ENCODE measurements at regions not wholly inside any gene's neighbourhood (a gene's known extent, or its start where the extent isn't known, plus 50 kb on each side); places are given as distances from the start of the nearest gene placed in this dataset.

- Histone ChIP-seq H3K36me3 (ENCODE audit: control insufficient read depth, insufficient read depth, low read length) (no peaks in the 10 kb centered on the region), H3K27me3 (replicated peaks; ENCODE audit: control insufficient read depth, insufficient read depth, low read length, poor library complexity, severe bottlenecking) (no peaks in the 10 kb centered on the region), H3K4me3 (ENCODE audit: insufficient read depth, low read depth, low read length, poor library complexity, severe bottlenecking) (no peak overlapping the region), H3K9me3 (ENCODE audit: control insufficient read depth, low read length) (no peaks in the 10 kb centered on the region), H3K27ac (ENCODE audit: insufficient read depth, low read length, poor library complexity, severe bottlenecking) (no peak overlapping the region), H3K4me1 (ENCODE audit: control insufficient read depth, insufficient read depth, low read length, poor library complexity, severe bottlenecking) (no peaks in the 10 kb centered on the region)
- DNase-seq: no peak
Observed at GRCh38 chr9:80282766-80283165, 711.0 kb downstream of the TLE4 start.

DNA sequence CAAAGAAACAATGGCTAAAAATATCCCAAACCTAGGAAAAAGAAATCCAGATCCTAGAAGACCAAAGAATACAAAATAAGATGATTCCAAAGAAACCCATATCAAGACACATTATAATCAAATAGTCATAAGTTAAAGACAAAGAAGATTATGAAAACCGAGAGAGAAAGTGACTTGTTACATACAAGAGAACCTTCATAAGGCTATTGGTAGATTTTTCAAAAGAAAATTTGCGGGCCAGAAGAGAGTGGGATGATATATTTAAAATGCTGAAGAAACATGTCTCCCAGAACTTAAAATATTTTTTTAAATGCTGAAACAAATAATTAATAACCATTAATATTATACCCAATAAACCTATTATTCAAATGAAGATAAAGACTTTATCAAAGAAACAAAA lies 687.3 kb downstream of the TLE4 start:
- H3K27ac ChIP-seq (ENCODE audit: insufficient read depth, low read length, poor library complexity, severe bottlenecking): no peak overlapping the region
- no peaks in the 10 kb centered on the region for H3K27me3 ChIP-seq (replicated peaks; ENCODE audit: control insufficient read depth, insufficient read depth, low read length, poor library complexity, severe bottlenecking)
- no peak for DNase-seq
- H3K9me3 ChIP-seq (ENCODE audit: control insufficient read depth, low read length): no peaks in the 10 kb centered on the region
- no peaks in the 10 kb centered on the region for H3K36me3 ChIP-seq (ENCODE audit: control insufficient read depth, insufficient read depth, low read length)
- H3K4me3 ChIP-seq (ENCODE audit: insufficient read depth, low read depth, low read length, poor library complexity, severe bottlenecking): no peak overlapping the region
- H3K4me1 ChIP-seq (ENCODE audit: control insufficient read depth, insufficient read depth, low read length, poor library complexity, severe bottlenecking): no peaks in the 10 kb centered on the region

- Histone ChIP-seq H3K27me3 (replicated peaks; ENCODE audit: control insufficient read depth, insufficient read depth, low read length, poor library complexity, severe bottlenecking) (no peaks in the 10 kb centered on the region), H3K36me3 (ENCODE audit: control insufficient read depth, insufficient read depth, low read length) (no peaks in the 10 kb centered on the region), H3K9me3 (ENCODE audit: control insufficient read depth, low read length) (no peaks in the 10 kb centered on the region), H3K4me1 (ENCODE audit: control insufficient read depth, insufficient read depth, low read length, poor library complexity, severe bottlenecking) (no peaks in the 10 kb centered on the region), H3K4me3 (ENCODE audit: insufficient read depth, low read depth, low read length, poor library complexity, severe bottlenecking) (no peak overlapping the region), H3K27ac (ENCODE audit: insufficient read depth, low read length, poor library complexity, severe bottlenecking) (no peak overlapping the region)
- no peak for DNase-seq
Observed at GRCh38 chr9:80251778-80252177, 680.0 kb downstream of the TLE4 start.

DNA sequence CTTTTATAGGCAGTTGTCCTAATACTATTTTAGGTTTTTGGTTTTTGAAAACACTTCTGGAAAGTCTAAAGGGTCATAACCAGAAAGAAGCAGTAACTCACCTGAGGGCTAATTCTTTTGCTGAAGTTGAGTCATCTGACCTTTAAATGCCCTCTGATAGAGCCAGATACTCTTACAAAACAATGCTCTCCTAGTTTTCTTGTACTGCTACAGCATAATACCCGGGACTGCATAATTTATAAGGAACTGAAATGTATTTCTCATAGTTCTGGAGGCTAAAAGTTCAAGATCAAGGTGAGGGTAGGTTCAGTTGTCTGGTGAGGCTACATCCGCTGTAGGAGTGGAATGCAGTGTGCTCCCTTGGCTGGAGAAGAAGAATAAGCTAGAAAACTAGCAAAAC lies 670.3 kb downstream of the TLE4 start:
- Histone ChIP-seq H3K27me3 (replicated peaks; ENCODE audit: control insufficient read depth, insufficient read depth, low read length, poor library complexity, severe bottlenecking) (no peaks in the 10 kb centered on the region), H3K9me3 (ENCODE audit: control insufficient read depth, low read length) (no peaks in the 10 kb centered on the region), H3K27ac (ENCODE audit: insufficient read depth, low read length, poor library complexity, severe bottlenecking) (no peak overlapping the region), H3K36me3 (ENCODE audit: control insufficient read depth, insufficient read depth, low read length) (no peaks in the 10 kb centered on the region), H3K4me3 (ENCODE audit: insufficient read depth, low read depth, low read length, poor library complexity, severe bottlenecking) (no peak overlapping the region), H3K4me1 (ENCODE audit: control insufficient read depth, insufficient read depth, low read length, poor library complexity, severe bottlenecking) (no peaks in the 10 kb centered on the region)
- no peak for DNase-seq

DNA sequence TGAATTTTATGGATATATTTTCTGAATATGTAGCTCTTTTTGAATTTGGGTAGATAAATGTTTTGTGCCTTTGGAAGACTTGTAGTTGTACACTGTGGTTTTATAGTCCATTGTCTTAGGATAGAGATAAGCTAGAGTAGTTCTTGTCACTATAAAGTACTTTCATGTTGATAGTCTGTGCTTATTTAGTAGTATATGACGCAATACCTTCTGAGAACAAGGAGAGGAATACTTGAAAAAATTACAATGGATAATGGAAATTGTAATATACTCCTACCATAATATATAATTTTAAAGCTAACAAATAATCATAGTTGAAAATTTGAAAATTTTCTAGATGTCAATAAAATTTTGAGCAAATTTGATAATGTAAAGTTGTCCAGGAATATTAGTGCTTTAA lies 664.0 kb downstream of the TLE4 start:
- H3K4me3 ChIP-seq (ENCODE audit: insufficient read depth, low read depth, low read length, poor library complexity, severe bottlenecking): no peak overlapping the region
- no peak for DNase-seq
- no peak overlapping the region for H3K27ac ChIP-seq (ENCODE audit: insufficient read depth, low read length, poor library complexity, severe bottlenecking)

DNA sequence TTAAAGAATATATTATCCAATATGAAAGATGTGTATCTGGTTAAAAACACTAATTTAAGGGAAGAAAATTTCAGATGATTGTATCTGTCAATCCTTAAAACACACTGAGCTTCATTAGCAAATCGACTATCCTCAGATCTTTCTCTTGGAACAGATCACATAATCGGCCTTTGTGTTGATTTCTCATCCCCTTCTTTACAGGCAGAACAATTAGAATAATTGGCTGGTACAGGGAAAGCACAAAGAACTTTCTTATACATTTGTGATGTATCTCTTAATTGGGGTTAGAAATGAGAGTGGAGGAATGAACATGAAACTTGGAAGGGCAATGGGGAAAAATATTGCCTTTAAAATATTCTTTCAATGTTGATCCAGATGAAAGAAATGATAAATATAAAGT lies 662.1 kb downstream of the TLE4 start:
- Histone ChIP-seq H3K9me3 (ENCODE audit: control insufficient read depth, low read length) (no peaks in the 10 kb centered on the region), H3K36me3 (ENCODE audit: control insufficient read depth, insufficient read depth, low read length) (no peaks in the 10 kb centered on the region), H3K27me3 (replicated peaks; ENCODE audit: control insufficient read depth, insufficient read depth, low read length, poor library complexity, severe bottlenecking) (no peaks in the 10 kb centered on the region), H3K4me1 (ENCODE audit: control insufficient read depth, insufficient read depth, low read length, poor library complexity, severe bottlenecking) (no peaks in the 10 kb centered on the region), H3K4me3 (ENCODE audit: insufficient read depth, low read depth, low read length, poor library complexity, severe bottlenecking) (no peak overlapping the region), H3K27ac (ENCODE audit: insufficient read depth, low read length, poor library complexity, severe bottlenecking) (no peak overlapping the region)
- DNase-seq: no peak

More for the DNA sequence above, 664.0 kb downstream of the TLE4 start:
- Histone ChIP-seq H3K36me3 (ENCODE audit: control insufficient read depth, insufficient read depth, low read length) (no peaks in the 10 kb centered on the region), H3K4me1 (ENCODE audit: control insufficient read depth, insufficient read depth, low read length, poor library complexity, severe bottlenecking) (no peaks in the 10 kb centered on the region), H3K27me3 (replicated peaks; ENCODE audit: control insufficient read depth, insufficient read depth, low read length, poor library complexity, severe bottlenecking) (no peaks in the 10 kb centered on the region), H3K9me3 (ENCODE audit: control insufficient read depth, low read length) (no peaks in the 10 kb centered on the region)

- no peaks in the 10 kb centered on the region for H3K36me3 ChIP-seq (ENCODE audit: control insufficient read depth, insufficient read depth, low read length)
- no peaks in the 10 kb centered on the region for H3K27me3 ChIP-seq (replicated peaks; ENCODE audit: control insufficient read depth, insufficient read depth, low read length, poor library complexity, severe bottlenecking)
- H3K9me3 ChIP-seq (ENCODE audit: control insufficient read depth, low read length): no peaks in the 10 kb centered on the region
- no peak overlapping the region for H3K4me3 ChIP-seq (ENCODE audit: insufficient read depth, low read depth, low read length, poor library complexity, severe bottlenecking)
- no peak for DNase-seq
- no peaks in the 10 kb centered on the region for H3K4me1 ChIP-seq (ENCODE audit: control insufficient read depth, insufficient read depth, low read length, poor library complexity, severe bottlenecking)
- no peak overlapping the region for H3K27ac ChIP-seq (ENCODE audit: insufficient read depth, low read length, poor library complexity, severe bottlenecking)
Observed at GRCh38 chr9:80233102-80233843, 661.5 kb downstream of the TLE4 start.

GRCh38 chr9:80231318-80232236 lies 659.8 kb downstream of the TLE4 start:
- Histone ChIP-seq H3K36me3 (ENCODE audit: control insufficient read depth, insufficient read depth, low read length) (no peaks in the 10 kb centered on the region), H3K4me1 (ENCODE audit: control insufficient read depth, insufficient read depth, low read length, poor library complexity, severe bottlenecking) (no peaks in the 10 kb centered on the region), H3K4me3 (ENCODE audit: insufficient read depth, low read depth, low read length, poor library complexity, severe bottlenecking) (no peak overlapping the region), H3K27ac (ENCODE audit: insufficient read depth, low read length, poor library complexity, severe bottlenecking) (no peak overlapping the region), H3K27me3 (replicated peaks; ENCODE audit: control insufficient read depth, insufficient read depth, low read length, poor library complexity, severe bottlenecking) (no peaks in the 10 kb centered on the region), H3K9me3 (ENCODE audit: control insufficient read depth, low read length) (no peaks in the 10 kb centered on the region)
- DNase-seq: no peak

GRCh38 chr9:80223897-80224296 lies 652.1 kb downstream of the TLE4 start:
- no peaks in the 10 kb centered on the region for H3K9me3 ChIP-seq (ENCODE audit: control insufficient read depth, low read length)
- no peak for DNase-seq
- H3K27me3 ChIP-seq (replicated peaks; ENCODE audit: control insufficient read depth, insufficient read depth, low read length, poor library complexity, severe bottlenecking): no peaks in the 10 kb centered on the region
- H3K4me1 ChIP-seq (ENCODE audit: control insufficient read depth, insufficient read depth, low read length, poor library complexity, severe bottlenecking): no peaks in the 10 kb centered on the region
- no peaks in the 10 kb centered on the region for H3K36me3 ChIP-seq (ENCODE audit: control insufficient read depth, insufficient read depth, low read length)
- no peak overlapping the region for H3K4me3 ChIP-seq (ENCODE audit: insufficient read depth, low read depth, low read length, poor library complexity, severe bottlenecking)
- no peak overlapping the region for H3K27ac ChIP-seq (ENCODE audit: insufficient read depth, low read length, poor library complexity, severe bottlenecking)
